Lower leg skin (tissue), 4 donors: ENCODE measurements at regions not wholly inside any gene's neighbourhood (a gene's known extent, or its start where the extent isn't known, plus 50 kb on each side); places are given as distances from the start of the nearest gene placed in this dataset.

Experiments
- DNase-seq, 2 donors: peaks; one replicate each; pipeline ENCODE4 v3.0.0-alpha.2; 2019; ENCODE audit warnings: low spot score in 2 of 2
- H3K4me3 ChIP-seq: fragments of 200-600 bp; sonication (generic); 2 replicates; pipeline ENCODE4 v1.5.1; 2017; ENCODE audit warnings: mild to moderate bottlenecking, low read depth; ENCODE audit not compliant: poor library complexity, severe bottlenecking
- CTCF ChIP-seq, 3 donors: fragments of 450-650 bp; IDR thresholded peaks; one replicate each; pipeline ENCODE4 v1.5.1; 2016; ENCODE audit warnings: antibody characterized with exemption in 3 of 3, mild to moderate bottlenecking in 3 of 3, moderate library complexity in 2 of 3
- POLR2A ChIP-seq, 2 donors: fragments of 450-650 bp; IDR thresholded peaks; one replicate each; pipeline ENCODE4 v1.6.1; 2016 to 2017; ENCODE audit warnings: antibody characterized with exemption in 2 of 2, mild to moderate bottlenecking in 1 of 2, moderate library complexity in 1 of 2
- WGBS, 2 donors: methylation state at CpG; one replicate each; pipeline ENCODE4 v1.1.5; 2018; 5-methylcytosine and 5-hydroxymethylcytosine counted together
- intact Hi-C: fragments of 100-400 bp; cut with DNase I; formaldehyde crosslinking; loops from one replicate; pipeline ENCODE4 v1.15.0; 2023; ENCODE audit warnings: low total_unique reads

- no peak for DNase-seq
- WGBS, 2 donors = 96 to 100% methylated on average over 1 of the region's 1 CpG
- intact Hi-C loops = no loop called here
Measured at GRCh38 chr2:122180972-122181371, 425.5 kb downstream of the TSN start.

DNA sequence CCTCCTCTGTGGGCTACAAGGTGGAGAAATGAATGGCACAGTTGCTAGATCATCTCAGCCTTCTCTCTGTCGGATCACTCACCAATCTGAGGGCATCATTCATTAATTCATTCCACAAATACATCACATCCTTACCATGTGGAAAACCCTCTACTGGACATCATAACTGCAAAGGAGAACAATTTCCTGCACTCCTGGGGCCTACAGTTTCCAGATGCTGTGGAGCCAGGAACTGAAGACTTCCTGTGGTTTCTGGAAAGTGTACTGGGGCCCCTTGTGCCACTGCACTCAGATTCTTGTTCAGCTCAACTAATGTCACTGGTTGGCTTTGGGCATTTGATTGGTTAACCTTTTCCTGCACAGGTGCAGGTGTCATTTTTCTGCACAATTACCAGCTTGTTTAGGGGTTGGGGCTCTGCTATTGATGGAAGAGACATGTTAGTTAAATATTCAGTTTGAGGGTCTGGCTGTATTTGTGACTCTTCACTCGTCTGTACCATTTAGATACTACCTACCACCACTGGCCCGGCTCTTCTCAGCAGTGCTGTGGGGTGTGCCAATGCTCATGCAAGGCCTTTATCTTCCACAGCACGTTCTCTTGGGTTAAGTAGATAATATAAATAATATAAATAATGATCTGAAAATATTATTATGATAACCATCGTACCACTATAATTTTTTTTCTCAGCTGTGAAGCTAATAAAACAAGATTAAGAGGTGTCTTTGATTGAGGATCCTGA, 427.3 kb downstream of the TSN start:
- TF ChIP-seq POLR2A (IDR thresholded peaks at IDR 0.05) (no peak), CTCF (IDR thresholded peaks at IDR 0.05) (no peak)
- no peak for DNase-seq
- 73 to 74% methylated on average over 5 of the region's 5 CpGs for WGBS, 2 donors
- intact Hi-C loops = no loop called here
- no peak overlapping the region for H3K4me3 ChIP-seq

More at GRCh38 chr2:122180972-122181371, 425.5 kb downstream of the TSN start:
- no peak overlapping the region for H3K4me3 ChIP-seq
- TF ChIP-seq CTCF (IDR thresholded peaks at IDR 0.05) = no peak
- TF ChIP-seq POLR2A (IDR thresholded peaks at IDR 0.05) = no peak

GRCh38 chr2:122183890-122184289, 428.4 kb downstream of the TSN start:
- no peak for TF ChIP-seq CTCF (IDR thresholded peaks at IDR 0.05)
- no peak for TF ChIP-seq POLR2A (IDR thresholded peaks at IDR 0.05)
- no peak overlapping the region for H3K4me3 ChIP-seq
- DNase-seq = no peak
- intact Hi-C loops = no loop called here

- DNase-seq = no peak
- intact Hi-C loops = no loop called here
- WGBS, 2 donors = 59 to 61% methylated on average over 9 of the region's 9 CpGs
Measured at GRCh38 chr2:122186761-122187222, 431.3 kb downstream of the TSN start.

GRCh38 chr2:122191331-122191730, 435.9 kb downstream of the TSN start:
- WGBS, 2 donors = 63 to 70% methylated on average over 5 of the region's 5 CpGs
- DNase-seq = no peak
- no peak overlapping the region for H3K4me3 ChIP-seq
- no peak for TF ChIP-seq CTCF (IDR thresholded peaks at IDR 0.05)
- TF ChIP-seq POLR2A (IDR thresholded peaks at IDR 0.05) = no peak
- intact Hi-C loops = no loop called here

More at GRCh38 chr2:122186761-122187222, 431.3 kb downstream of the TSN start:
- no peak for TF ChIP-seq POLR2A (IDR thresholded peaks at IDR 0.05)
- TF ChIP-seq CTCF (IDR thresholded peaks at IDR 0.05) = no peak
- H3K4me3 ChIP-seq = no peak overlapping the region

DNA sequence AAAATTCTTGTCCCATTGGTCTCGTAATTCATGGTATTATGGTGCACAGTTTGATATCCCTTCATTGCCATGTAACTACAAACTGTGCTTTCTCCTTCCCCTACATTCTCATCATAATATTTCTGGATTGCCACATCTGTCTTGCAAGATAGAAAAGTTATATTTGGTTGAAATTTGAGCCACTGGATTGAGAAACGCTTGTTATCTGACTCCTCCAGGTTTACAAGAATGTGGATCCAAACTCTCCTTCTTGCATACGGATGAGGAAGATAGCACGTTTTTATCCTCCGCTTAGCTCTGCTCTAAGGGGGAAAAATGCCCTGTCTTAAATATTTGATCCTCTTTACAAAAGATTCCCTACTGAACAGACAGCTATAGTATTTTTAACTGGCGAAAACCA, 438.2 kb downstream of the TSN start:
- intact Hi-C loops = no loop called here
- no peak overlapping the region for H3K4me3 ChIP-seq
- TF ChIP-seq POLR2A (IDR thresholded peaks at IDR 0.05) = no peak
- TF ChIP-seq CTCF (IDR thresholded peaks at IDR 0.05) = no peak
- DNase-seq = no peak
- 71% methylated on average over 6 of the region's 6 CpGs for WGBS, 2 donors
